Sigmoid colon (tissue), 3 donors: ENCODE measurements at regions not wholly inside any gene's neighbourhood (a gene's known extent, or its start where the extent isn't known, plus 50 kb on each side); places are given as distances from the start of the nearest gene placed in this dataset.

ENCODE experiments used
- POLR2A ChIP-seq, 2 donors: fragments of 450-650 bp; IDR thresholded peaks; one replicate each; pipeline ENCODE4 v1.6.1; 2016; ENCODE audit warnings: antibody characterized with exemption in 2 of 2, mild to moderate bottlenecking in 2 of 2, moderate library complexity in 2 of 2
- TF ChIP-seq, protein P1 (sequence below), 4 experiments: fragments of 450-650 bp in 3 of 4; fragments of 200-600 bp in 1 of 4; IDR thresholded peaks; one replicate each; pipeline ENCODE4 v1.5.1; 2016 to 2019; ENCODE audit warnings: antibody characterized with exemption in 4 of 4, mild to moderate bottlenecking in 3 of 4, moderate library complexity in 2 of 4

DNA sequence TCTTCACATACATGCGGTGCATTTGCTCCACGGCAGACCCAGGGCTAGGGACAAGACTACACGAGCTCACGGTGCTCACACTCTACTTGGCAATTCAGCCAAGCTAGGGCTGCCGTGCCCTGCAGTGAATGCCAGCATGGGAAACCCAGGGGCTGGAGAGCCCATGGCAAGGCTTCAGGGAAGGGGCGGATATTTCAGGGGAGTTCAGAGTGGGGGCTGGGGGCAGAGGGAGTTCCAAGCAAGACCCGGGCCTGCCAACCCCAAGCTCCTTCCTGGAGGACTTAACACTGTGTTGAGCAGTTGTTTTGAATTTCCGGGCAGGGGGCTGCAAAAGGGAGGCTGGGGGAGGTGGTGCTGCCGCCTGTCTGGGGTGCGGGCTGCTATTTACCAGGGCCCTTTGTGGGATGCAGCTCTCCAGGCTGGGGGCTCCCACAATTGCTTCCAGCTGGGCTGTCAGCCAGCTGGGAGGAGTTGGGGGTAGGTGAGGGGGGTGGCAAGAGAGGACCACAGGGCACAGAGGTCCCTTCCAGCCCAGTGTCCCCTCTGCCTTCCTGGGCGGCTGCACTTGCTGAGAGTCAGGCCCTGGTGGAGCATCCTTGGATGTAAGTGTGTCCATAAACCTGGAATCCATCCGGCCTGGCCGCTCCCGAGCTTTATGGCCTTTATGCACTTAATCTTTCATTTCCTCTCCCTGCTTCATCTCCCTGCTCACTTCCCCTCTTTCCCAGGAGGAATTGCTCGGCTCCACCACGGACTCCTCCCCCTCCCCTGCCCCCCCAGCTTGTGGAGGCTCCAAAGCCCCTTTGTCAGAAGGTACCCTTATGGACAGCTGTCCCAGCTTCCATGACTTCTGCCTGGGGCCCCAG, 55.8 kb upstream of the SSBP3 start:
- TF ChIP-seq, protein P1, sequence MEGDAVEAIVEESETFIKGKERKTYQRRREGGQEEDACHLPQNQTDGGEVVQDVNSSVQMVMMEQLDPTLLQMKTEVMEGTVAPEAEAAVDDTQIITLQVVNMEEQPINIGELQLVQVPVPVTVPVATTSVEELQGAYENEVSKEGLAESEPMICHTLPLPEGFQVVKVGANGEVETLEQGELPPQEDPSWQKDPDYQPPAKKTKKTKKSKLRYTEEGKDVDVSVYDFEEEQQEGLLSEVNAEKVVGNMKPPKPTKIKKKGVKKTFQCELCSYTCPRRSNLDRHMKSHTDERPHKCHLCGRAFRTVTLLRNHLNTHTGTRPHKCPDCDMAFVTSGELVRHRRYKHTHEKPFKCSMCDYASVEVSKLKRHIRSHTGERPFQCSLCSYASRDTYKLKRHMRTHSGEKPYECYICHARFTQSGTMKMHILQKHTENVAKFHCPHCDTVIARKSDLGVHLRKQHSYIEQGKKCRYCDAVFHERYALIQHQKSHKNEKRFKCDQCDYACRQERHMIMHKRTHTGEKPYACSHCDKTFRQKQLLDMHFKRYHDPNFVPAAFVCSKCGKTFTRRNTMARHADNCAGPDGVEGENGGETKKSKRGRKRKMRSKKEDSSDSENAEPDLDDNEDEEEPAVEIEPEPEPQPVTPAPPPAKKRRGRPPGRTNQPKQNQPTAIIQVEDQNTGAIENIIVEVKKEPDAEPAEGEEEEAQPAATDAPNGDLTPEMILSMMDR (IDR thresholded peaks at IDR 0.05), result no peak
- no peak for TF ChIP-seq POLR2A (IDR thresholded peaks at IDR 0.05)
